Astrocyte (in vitro differentiated cells and primary cell): ENCODE measurements at regions not wholly inside any gene's neighbourhood (a gene's known extent, or its start where the extent isn't known, plus 50 kb on each side); places are given as distances from the start of the nearest gene placed in this dataset.

Experiments
- CTCF ChIP-seq: IDR thresholded peaks from 2 replicates; pipeline ENCODE4 v1.5.1; 2011; ENCODE audit warnings: low read depth, mild to moderate bottlenecking, inconsistent platforms, low read length, moderate library complexity; ENCODE audit not compliant: insufficient read depth
- EZH2 ChIP-seq: IDR thresholded peaks from 2 replicates; pipeline ENCODE4 v1.6.1; 2012; ENCODE audit warnings: mild to moderate bottlenecking, low read length, inconsistent platforms; ENCODE audit not compliant: insufficient read depth

- TF ChIP-seq CTCF = no peak
- TF ChIP-seq EZH2 = no peak
Observed at GRCh38 chr2:128378231-128379020, 59.8 kb upstream of the HS6ST1 start.
